Psoas muscle (tissue), 7 donors: ENCODE measurements at regions not wholly inside any gene's neighbourhood (a gene's known extent, or its start where the extent isn't known, plus 50 kb on each side); places are given as distances from the start of the nearest gene placed in this dataset.

Source experiments
- ATAC-seq, 4 donors: fragments of 200-7000 bp; cut with Tn5 transposase; one replicate each; pipeline ENCODE4 v1.9.1; 2020; ENCODE audit warnings: moderate library complexity in 3 of 4, mild to moderate bottlenecking in 2 of 4
- DNase-seq, 2 donors: peaks; one replicate each; pipeline ENCODE4 v3.0.0-alpha.2; 2020
- H3K27ac ChIP-seq: fragments of 200-600 bp; one replicate; pipeline ENCODE4 v1.8.0; 2022
- H3K27me3 ChIP-seq, 3 donors: fragments of 200-600 bp in 1 of 3; one replicate each; pipeline versions ENCODE4 v1.6.1 to v1.8.0; 2013 to 2022; ENCODE audit warnings: low read length in 2 of 3, mild to moderate bottlenecking in 2 of 3, moderate library complexity in 1 of 3; ENCODE audit not compliant: insufficient read depth in 3 of 3
- H3K36me3 ChIP-seq, 2 donors: fragments of 200-600 bp in 1 of 2; one replicate each; pipeline versions ENCODE4 v1.6.1 to v1.8.0; 2013 to 2022; ENCODE audit warnings: low read depth in 1 of 2, mild to moderate bottlenecking in 1 of 2, moderate library complexity in 1 of 2; ENCODE audit not compliant: insufficient read depth in 1 of 2
- H3K4me1 ChIP-seq: fragments of 200-600 bp; one replicate; pipeline ENCODE4 v1.8.0; 2022
- H3K4me3 ChIP-seq: fragments of 200-600 bp; one replicate; pipeline ENCODE4 v1.8.0; 2022; ENCODE audit warnings: mild to moderate bottlenecking
- H3K9me3 ChIP-seq: fragments of 200-600 bp; one replicate; pipeline ENCODE4 v1.8.0; 2022
- CTCF ChIP-seq: fragments of 200-600 bp; IDR thresholded peaks from one replicate; pipeline ENCODE4 v1.8.0; 2022; ENCODE audit warnings: antibody characterized with exemption
- WGBS, 3 donors: extraction: QIAGEN DNeasy Blood & Tissue Kit; methylation state at CpG; one replicate each; pipeline versions ENCODE4 v1.1.6 to v1.1.7; 2013; 5-methylcytosine and 5-hydroxymethylcytosine counted together
- intact Hi-C, 2 donors: fragments of 100-400 bp; cut with DNase I; formaldehyde crosslinking; loops; one replicate each; pipeline versions ENCODE4 v1.11.0 to v1.14.2; 2022
- donor health status: healthy with polysubstance abuse.
- donor health status: DM: no; HTN: no; CAD: no; lungs with moderate emphysema.
- donor health status: Bipolar disorder and iron deficiency.
- donor health status: healthy.
- donor health status: DM: yes; HTN: yes; CAD: no.
- donor health status: DM: no; HTN: no; CAD: no.
- donor health status: DM: yes; HTN: yes; CAD: no.

- H3K27me3 ChIP-seq, result no peaks in the 10 kb centered on the region
- H3K27ac ChIP-seq, result peak overlapping the region; percentile 70
- intact Hi-C loops, result no loop called here
- H3K4me1 ChIP-seq, result peaks cover 20% of the 10 kb centered on the region
- 86 to 91% (median 89%) methylated on average over 1 of the region's 1 CpG for WGBS, 3 donors
- H3K36me3 ChIP-seq, result no peaks in the 10 kb centered on the region
- no peaks in the 10 kb centered on the region for H3K9me3 ChIP-seq
- no peak for TF ChIP-seq CTCF
- no peak overlapping the region for H3K4me3 ChIP-seq
- DNase-seq, result no peak
- ATAC-seq, result no peak
Measured at GRCh38 chr12:105968025-105968424, 170.7 kb downstream of the NUAK1 start.

- Histone ChIP-seq H3K27me3 (no peaks in the 10 kb centered on the region), H3K36me3 (peaks cover 0 to 2% of the 10 kb centered on the region in 2 donors), H3K27ac (no peak overlapping the region), H3K9me3 (no peaks in the 10 kb centered on the region), H3K4me3 (no peak overlapping the region), H3K4me1 (peaks cover 20% of the 10 kb centered on the region)
- no peak for ATAC-seq
- no peak for DNase-seq
- 94 to 96% (median 94%) methylated on average over 2 of the region's 2 CpGs for whole genome bisulfite sequencing, 3 donors
- intact Hi-C loops, result no loop called here
- no peak for TF ChIP-seq CTCF
Measured at GRCh38 chr12:105970885-105971284, 167.9 kb downstream of the NUAK1 start.

- H3K4me1 ChIP-seq, result no peaks in the 10 kb centered on the region
- H3K4me3 ChIP-seq, result no peak overlapping the region
- no peak for DNase-seq
- TF ChIP-seq CTCF, result no peak
- H3K9me3 ChIP-seq, result no peaks in the 10 kb centered on the region
- intact Hi-C loops, result no loop called here
- 93 to 100% (median 97%) methylated on average over 4 of the region's 4 CpGs for WGBS, 3 donors
- no peak for ATAC-seq
- no peak overlapping the region for H3K27ac ChIP-seq
- peaks cover 0 to 2% of the 10 kb centered on the region in 2 donors for H3K36me3 ChIP-seq
- H3K27me3 ChIP-seq, result no peaks in the 10 kb centered on the region
Measured at GRCh38 chr12:105974738-105975137, 164.0 kb downstream of the NUAK1 start.

GRCh38 chr12:105975351-105975750, 163.4 kb downstream of the NUAK1 start:
- H3K27me3 ChIP-seq, result no peaks in the 10 kb centered on the region
- no peak for DNase-seq
- 86 to 94% (median 93%) methylated on average over 2 of the region's 2 CpGs for WGBS, 3 donors
- no peaks in the 10 kb centered on the region for H3K9me3 ChIP-seq
- no peak for TF ChIP-seq CTCF
- no peaks in the 10 kb centered on the region for H3K4me1 ChIP-seq
- no peak overlapping the region for H3K27ac ChIP-seq
- peak in 1 of 4 donors; percentile 38 for ATAC-seq
- peaks cover 0 to 2% of the 10 kb centered on the region in 2 donors for H3K36me3 ChIP-seq
- no peak overlapping the region for H3K4me3 ChIP-seq
- intact Hi-C loops, result no loop called here

- intact Hi-C loops, result no loop called here
- Histone ChIP-seq H3K36me3 (peaks cover 0 to 2% of the 10 kb centered on the region in 2 donors), H3K4me1 (peaks cover 11% of the 10 kb centered on the region), H3K9me3 (no peaks in the 10 kb centered on the region), H3K4me3 (no peak overlapping the region), H3K27me3 (no peaks in the 10 kb centered on the region), H3K27ac (no peak overlapping the region)
- no peak for DNase-seq
- ATAC-seq, result no peak
- 95 to 98% (median 96%) methylated on average over 3 of the region's 3 CpGs for WGBS, 3 donors
- TF ChIP-seq CTCF, result no peak
Measured at GRCh38 chr12:105977236-105977635, 161.5 kb downstream of the NUAK1 start.
